ENCODE measurements at regions not wholly inside any gene's neighbourhood (a gene's known extent, or its start where the extent isn't known, plus 50 kb on each side); places are given as distances from the start of the nearest gene placed in this dataset. TPM values are rescaled to one million over a fixed set of nuclear protein-coding genes. Genes with fewer than 3 reads are reported as not detected.

DNA sequence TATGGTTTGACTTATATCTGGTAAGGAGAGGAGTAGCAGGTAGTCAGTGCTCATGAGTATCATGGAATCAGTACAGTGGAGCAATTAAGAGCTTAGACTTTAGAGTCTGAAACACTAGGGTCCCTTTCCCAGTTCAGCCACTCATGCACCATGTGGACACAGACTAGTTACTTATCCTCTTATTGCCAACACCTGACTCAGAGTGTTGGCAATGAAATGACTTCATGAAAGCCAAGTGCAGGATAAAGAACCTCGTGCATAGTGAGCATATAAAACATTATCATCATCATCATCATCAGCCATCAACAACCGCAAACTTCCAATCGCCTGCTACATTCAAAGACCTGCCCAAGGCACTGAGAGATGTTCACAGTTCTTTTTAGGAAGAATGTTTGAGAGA lies 164.2 kb downstream of the FOXO1 start:
- H3K4me3 ChIP-seq (ENCODE audit: low read depth, low read length): no peak overlapping the region
- no peaks in the 10 kb centered on the region for H3K27me3 ChIP-seq (ENCODE audit: control insufficient read depth, insufficient read depth, low read length)
- CTCF ChIA-PET: interaction anchor here (0.8 kb wide), 1 partner anchor 744 kb away, joined by 3 read pairs; no protein-coding TSS in a partner anchor
- POLR2A ChIA-PET: no interaction called here
- no peak for DNase-seq (ENCODE audit: low read depth)
- no peaks in the 10 kb centered on the region for H3K36me3 ChIP-seq (ENCODE audit: control insufficient read depth, insufficient read depth, low read length)
- TF ChIP-seq, protein P1, sequence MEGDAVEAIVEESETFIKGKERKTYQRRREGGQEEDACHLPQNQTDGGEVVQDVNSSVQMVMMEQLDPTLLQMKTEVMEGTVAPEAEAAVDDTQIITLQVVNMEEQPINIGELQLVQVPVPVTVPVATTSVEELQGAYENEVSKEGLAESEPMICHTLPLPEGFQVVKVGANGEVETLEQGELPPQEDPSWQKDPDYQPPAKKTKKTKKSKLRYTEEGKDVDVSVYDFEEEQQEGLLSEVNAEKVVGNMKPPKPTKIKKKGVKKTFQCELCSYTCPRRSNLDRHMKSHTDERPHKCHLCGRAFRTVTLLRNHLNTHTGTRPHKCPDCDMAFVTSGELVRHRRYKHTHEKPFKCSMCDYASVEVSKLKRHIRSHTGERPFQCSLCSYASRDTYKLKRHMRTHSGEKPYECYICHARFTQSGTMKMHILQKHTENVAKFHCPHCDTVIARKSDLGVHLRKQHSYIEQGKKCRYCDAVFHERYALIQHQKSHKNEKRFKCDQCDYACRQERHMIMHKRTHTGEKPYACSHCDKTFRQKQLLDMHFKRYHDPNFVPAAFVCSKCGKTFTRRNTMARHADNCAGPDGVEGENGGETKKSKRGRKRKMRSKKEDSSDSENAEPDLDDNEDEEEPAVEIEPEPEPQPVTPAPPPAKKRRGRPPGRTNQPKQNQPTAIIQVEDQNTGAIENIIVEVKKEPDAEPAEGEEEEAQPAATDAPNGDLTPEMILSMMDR (IDR thresholded peaks at IDR 0.05; ENCODE audit: insufficient read depth, low read depth, low read length): no peak

DNA sequence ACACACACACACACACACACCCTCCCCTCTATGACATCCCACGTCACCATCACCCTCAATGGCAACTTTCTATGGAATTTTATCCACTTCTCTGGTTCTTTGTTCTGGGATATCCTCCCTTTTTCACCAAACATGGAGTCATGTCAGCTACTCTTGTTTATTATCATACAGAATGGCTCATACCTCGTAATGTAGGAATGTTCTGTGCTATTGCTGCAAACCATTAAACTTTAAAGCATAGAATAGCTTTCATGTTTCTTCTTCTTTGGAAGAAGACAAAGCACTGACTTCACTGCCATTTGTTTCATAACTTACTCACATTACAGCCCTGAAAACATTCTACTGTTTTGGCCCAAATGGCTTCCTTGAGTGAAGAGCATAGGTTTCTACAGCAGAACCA lies 163.4 kb downstream of the FOXO1 start:
- TF ChIP-seq, protein P1 (IDR thresholded peaks at IDR 0.05; ENCODE audit: insufficient read depth, low read depth, low read length): no peak
- no peaks in the 10 kb centered on the region for H3K36me3 ChIP-seq (ENCODE audit: control insufficient read depth, insufficient read depth, low read length)
- CTCF ChIA-PET: interaction anchor here (1.2 kb wide), 1 partner anchor 11 kb away, joined by 3 read pairs; no protein-coding TSS in a partner anchor
- no peak overlapping the region for H3K4me3 ChIP-seq (ENCODE audit: low read depth, low read length)
- peak; percentile 16 for DNase-seq (ENCODE audit: low read depth)
- H3K27me3 ChIP-seq (ENCODE audit: control insufficient read depth, insufficient read depth, low read length): no peaks in the 10 kb centered on the region
- POLR2A ChIA-PET: interaction anchor here (0.6 kb wide), 1 partner anchor 95 kb away, joined by 3 read pairs; no protein-coding TSS in a partner anchor

DNA sequence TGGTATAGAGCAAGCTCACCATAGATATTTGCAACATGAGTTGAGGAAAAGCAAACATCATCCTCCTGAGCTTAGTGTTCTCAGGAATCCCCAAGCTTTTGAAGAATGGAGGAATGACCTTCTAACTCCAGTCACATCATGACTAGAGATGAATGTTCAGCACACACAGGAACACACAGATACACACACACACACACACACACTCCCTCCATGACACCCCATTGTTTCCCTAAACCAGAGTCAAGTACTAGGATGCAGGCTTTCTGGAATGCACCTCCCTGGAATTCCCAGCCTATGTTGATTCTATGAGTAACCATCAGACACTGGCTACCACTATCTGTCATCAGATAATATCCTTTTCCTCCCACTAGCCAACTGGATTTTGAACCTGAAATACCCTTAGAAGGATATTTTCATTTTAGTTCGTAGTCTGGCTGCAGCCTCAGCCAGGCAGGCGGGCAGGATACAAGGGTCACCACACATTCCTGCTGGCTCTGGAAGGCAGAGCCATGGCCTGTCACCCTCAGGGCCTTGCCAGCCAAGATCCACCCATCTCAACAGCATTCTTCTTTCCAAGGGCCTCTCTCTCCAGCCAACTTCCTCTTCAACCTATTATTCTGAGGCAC lies 162.4 kb downstream of the FOXO1 start:
- TF ChIP-seq, protein P1 (IDR thresholded peaks at IDR 0.05; ENCODE audit: insufficient read depth, low read depth, low read length): no peak
- Histone ChIP-seq H3K27me3 (ENCODE audit: control insufficient read depth, insufficient read depth, low read length) (no peaks in the 10 kb centered on the region), H3K36me3 (ENCODE audit: control insufficient read depth, insufficient read depth, low read length) (no peaks in the 10 kb centered on the region), H3K4me3 (ENCODE audit: low read depth, low read length) (no peak overlapping the region)
- POLR2A ChIA-PET: no interaction called here
- peak; percentile 53 for DNase-seq (ENCODE audit: low read depth)
- CTCF ChIA-PET: interaction anchor here (1.2 kb wide), 1 partner anchor 12 kb away, joined by 3 read pairs; no protein-coding TSS in a partner anchor

DNA sequence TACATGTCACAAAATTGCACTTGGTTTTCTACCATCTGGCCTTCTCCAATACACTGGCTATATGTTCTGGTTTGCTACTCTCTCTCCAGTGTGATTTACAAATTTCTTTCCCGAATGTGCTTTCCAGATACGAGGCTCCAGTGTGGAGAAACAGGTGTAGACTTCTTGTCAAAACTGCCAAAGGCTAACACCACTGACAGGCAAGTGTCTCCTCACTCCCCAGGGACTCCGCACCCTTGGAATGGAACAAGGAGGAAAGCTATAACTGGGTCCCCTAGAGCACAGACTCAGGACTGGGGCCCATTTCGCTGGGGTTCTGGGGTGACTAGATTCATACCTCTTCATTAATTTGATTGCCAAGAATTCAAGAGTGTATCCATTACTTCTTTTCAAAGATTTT lies 161.8 kb downstream of the FOXO1 start:
- DNase-seq (ENCODE audit: low read depth): no peak
- no peaks in the 10 kb centered on the region for H3K36me3 ChIP-seq (ENCODE audit: control insufficient read depth, insufficient read depth, low read length)
- H3K27me3 ChIP-seq (ENCODE audit: control insufficient read depth, insufficient read depth, low read length): no peaks in the 10 kb centered on the region
- TF ChIP-seq, protein P1 (IDR thresholded peaks at IDR 0.05; ENCODE audit: insufficient read depth, low read depth, low read length): no peak
- ChIA-PET POLR2A (interaction anchor here (0.5 kb wide), 1 partner anchor 51 kb away, joined by 4 read pairs; no protein-coding TSS in a partner anchor), CTCF (interaction anchor here (1.0 kb wide), 1 partner anchor 11 kb away, joined by 3 read pairs; no protein-coding TSS in a partner anchor)
- H3K4me3 ChIP-seq (ENCODE audit: low read depth, low read length): no peak overlapping the region

DNA sequence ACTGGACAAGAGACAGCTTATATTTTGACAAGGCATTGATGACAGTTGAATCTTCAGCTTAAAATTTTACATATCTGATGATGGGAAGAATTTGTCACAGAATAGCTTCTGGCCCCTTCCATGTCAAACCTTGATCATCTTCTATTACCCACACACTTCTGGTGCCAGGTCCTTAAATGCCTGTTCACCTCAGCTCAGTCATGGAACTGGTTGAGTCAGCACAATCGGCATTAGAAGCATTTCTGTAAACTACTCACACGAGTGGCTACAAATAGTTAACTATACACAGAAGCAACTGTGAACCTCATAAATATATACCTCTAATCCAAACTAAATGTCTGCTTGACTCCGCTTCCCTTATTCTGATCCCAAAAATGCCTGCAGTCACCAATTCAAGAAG lies 161.2 kb downstream of the FOXO1 start:
- H3K4me3 ChIP-seq (ENCODE audit: low read depth, low read length): no peak overlapping the region
- H3K27me3 ChIP-seq (ENCODE audit: control insufficient read depth, insufficient read depth, low read length): no peaks in the 10 kb centered on the region
- POLR2A ChIA-PET: interaction anchor here (0.5 kb wide), 1 partner anchor 52 kb away, joined by 4 read pairs; no protein-coding TSS in a partner anchor
- CTCF ChIA-PET: interaction anchor here (1.0 kb wide), 1 partner anchor 11 kb away, joined by 3 read pairs; no protein-coding TSS in a partner anchor
- no peak for DNase-seq (ENCODE audit: low read depth)
- no peaks in the 10 kb centered on the region for H3K36me3 ChIP-seq (ENCODE audit: control insufficient read depth, insufficient read depth, low read length)
- TF ChIP-seq, protein P1 (IDR thresholded peaks at IDR 0.05; ENCODE audit: insufficient read depth, low read depth, low read length): no peak

Small RNA genes in the stretch of these regions (small RNA-seq; reads per million reads assigned to genes)
- gene RF00108 (ENCODE audit: insufficient read length, low read depth, low replicate concordance) (not detected), gene RNY3P9 (ENCODE audit: insufficient read length, low read depth, low replicate concordance) (not detected), gene RPL17P51 (ENCODE audit: insufficient read length, low read depth, low replicate concordance) (not detected)
